Fibroblast of villous mesenchyme (primary cell): ENCODE measurements at regions not wholly inside any gene's neighbourhood (a gene's known extent, or its start where the extent isn't known, plus 50 kb on each side); places are given as distances from the start of the nearest gene placed in this dataset.

ENCODE experiments used
- DNase-seq: peaks from one replicate; pipeline ENCODE4 v3.0.0-alpha.2; 2010; ENCODE audit warnings: low read depth
- H3K4me3 ChIP-seq: 2 replicates; pipeline ENCODE4 v1.5.1; 2011; ENCODE audit warnings: low read depth, mild to moderate bottlenecking, low read length
- TF ChIP-seq, protein P1 (sequence below): IDR thresholded peaks from 2 replicates; pipeline ENCODE4 v1.5.1; 2012; ENCODE audit warnings: low read depth, mild to moderate bottlenecking, low read length; ENCODE audit not compliant: insufficient read depth

DNA sequence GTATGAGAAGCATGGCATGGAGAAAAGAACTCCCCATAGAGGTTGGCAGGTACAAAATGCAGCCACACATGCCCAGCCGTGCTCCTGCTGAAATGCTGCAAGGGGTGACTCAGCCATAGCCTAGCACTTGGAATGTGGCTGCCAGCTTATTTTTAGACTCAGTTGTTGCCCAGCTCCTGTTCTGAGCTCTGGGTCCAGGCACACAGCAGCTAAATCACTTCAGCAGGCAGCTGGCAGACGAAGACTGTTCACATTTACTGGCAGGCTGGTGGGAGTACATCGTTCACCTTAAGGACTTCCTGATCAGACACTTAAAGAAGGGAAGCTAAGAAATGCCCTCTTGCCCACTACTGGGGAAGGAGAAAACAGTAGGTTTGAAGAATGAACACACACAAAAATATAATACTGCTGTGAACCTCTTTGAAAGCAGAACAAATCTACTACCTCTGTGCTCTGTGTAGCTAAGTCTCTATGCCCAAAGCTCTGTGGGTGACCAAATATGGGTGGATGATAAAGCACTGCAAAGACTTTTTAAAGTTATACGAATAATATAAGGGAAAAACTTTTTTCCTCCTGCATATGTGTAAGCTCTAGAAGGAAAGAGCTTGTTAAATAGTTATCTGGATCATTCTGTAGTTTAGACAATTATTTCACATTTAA lies 146.1 kb downstream of the LNPK start:
- peak; percentile 5 for DNase-seq

DNA sequence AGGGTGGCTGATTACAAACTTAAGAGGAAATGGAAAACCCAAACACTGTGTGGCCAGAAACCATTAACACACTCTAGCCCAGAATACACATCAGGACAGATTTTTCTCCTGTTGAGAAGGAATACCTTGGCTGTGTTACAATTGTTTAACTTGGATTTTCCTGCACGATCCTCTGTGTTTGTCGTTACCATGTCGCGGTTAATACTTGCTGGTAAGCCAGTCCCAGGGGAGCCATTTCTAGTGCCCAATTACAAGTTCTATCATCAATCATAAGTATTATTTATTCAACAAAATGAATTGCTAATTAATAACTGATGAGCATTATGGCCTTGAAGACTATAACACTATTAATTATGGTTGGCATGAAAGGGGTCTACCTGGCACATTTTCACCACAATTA lies 146.8 kb downstream of the LNPK start:
- TF ChIP-seq, protein P1, sequence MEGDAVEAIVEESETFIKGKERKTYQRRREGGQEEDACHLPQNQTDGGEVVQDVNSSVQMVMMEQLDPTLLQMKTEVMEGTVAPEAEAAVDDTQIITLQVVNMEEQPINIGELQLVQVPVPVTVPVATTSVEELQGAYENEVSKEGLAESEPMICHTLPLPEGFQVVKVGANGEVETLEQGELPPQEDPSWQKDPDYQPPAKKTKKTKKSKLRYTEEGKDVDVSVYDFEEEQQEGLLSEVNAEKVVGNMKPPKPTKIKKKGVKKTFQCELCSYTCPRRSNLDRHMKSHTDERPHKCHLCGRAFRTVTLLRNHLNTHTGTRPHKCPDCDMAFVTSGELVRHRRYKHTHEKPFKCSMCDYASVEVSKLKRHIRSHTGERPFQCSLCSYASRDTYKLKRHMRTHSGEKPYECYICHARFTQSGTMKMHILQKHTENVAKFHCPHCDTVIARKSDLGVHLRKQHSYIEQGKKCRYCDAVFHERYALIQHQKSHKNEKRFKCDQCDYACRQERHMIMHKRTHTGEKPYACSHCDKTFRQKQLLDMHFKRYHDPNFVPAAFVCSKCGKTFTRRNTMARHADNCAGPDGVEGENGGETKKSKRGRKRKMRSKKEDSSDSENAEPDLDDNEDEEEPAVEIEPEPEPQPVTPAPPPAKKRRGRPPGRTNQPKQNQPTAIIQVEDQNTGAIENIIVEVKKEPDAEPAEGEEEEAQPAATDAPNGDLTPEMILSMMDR, result no peak
- H3K4me3 ChIP-seq, result no peak overlapping the region
- no peak for DNase-seq

More for the DNA sequence above, 146.1 kb downstream of the LNPK start:
- TF ChIP-seq, protein P1, result no peak
- H3K4me3 ChIP-seq, result no peak overlapping the region

DNA sequence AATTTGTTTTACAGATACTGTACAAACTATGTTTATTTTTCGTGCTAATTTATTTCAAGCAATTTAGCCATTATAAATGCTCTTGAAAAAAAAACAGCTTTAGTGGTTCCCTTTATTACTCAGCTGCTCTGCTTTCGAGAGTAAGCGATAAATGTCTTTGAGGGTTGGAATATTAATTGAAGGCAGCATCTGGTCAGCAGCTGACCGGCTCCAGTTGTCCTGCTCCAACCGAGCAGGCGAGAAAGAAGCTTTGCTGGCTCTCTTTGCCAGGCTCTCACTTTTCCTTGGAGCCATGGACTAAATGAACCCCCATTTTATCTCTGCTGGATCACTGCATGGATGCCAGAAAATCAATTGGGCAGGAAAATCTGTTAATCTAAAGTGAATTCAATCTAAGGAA lies 147.4 kb downstream of the LNPK start:
- H3K4me3 ChIP-seq, result no peak overlapping the region
- TF ChIP-seq, protein P1, result no peak
- peak; percentile 34 for DNase-seq

DNA sequence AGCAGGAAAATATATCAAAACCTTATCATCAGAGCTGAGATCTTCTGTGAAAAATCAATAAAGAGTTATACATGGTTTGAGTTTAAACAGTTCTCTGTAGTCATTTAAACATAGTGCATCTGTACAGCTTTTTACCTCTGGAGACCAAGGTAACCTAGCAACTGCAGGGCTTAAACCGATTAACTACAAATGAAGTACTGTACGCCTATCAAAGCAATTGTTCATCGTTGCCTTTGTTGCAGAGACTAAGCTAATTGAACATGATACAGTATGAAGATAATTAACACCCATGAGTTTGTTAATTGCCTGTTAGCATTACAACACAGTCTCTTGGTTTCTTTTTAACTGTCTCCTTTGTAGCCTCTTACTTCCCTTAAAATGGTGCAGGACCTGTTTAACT lies 147.9 kb downstream of the LNPK start:
- TF ChIP-seq, protein P1, result no peak
- H3K4me3 ChIP-seq, result no peak overlapping the region
- no peak for DNase-seq

DNA sequence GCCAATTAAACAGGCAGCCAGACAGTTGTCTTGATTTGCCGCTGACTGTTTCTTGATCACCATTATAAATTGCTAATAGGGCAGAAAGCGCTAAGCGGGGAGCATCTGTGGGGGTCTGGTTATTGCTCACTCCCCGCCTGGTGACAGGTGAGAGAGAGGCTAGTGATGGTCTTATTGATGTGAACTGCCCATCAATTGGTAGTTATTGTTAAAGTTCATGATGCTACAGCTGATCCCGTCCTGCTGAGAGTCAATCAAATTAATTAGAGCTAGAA lies 148.5 kb downstream of the LNPK start:
- DNase-seq, result no peak
- TF ChIP-seq, protein P1, result no peak

DNA sequence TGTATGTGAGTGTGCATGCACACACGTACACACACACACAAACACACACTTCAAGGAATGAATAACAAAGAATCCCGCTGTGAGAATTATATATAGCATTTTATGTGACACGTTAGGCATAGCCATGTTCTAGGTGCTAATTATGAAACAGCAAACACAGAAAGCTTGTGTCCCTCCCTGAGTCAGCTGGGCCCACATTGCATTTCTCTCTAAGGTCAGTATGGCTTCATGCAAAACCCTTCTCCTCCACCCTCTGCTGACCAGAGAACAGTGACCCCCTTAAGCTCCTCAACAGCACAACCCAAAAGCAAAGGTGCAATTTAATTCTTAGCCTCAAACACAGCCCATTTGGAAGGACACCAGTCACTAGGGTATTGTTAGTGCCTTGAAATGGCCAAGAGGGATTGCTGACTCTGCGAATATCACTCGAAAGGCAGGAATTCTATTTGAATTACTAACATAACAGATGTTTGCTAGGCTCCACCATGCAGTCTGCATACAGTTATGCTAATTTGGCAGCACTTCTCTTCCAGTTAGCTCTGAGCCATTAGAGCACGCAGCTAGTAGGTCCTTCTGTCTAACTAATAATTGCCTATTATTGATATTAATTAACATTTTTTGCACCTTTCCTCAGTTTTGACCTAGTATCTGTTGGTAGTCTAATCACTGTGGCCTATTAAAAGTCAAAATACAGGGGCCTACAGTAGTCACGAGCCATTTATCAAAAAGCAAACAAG lies 149.0 kb downstream of the LNPK start:
- TF ChIP-seq, protein P1, result no peak
- DNase-seq, result no peak
- no peak overlapping the region for H3K4me3 ChIP-seq

More for the DNA sequence above, 148.5 kb downstream of the LNPK start:
- no peak overlapping the region for H3K4me3 ChIP-seq
